GM23248 (cell line): ENCODE measurements at regions not wholly inside any gene's neighbourhood (a gene's known extent, or its start where the extent isn't known, plus 50 kb on each side); places are given as distances from the start of the nearest gene placed in this dataset.

ENCODE experiments used
- EZH2 ChIP-seq: fragments of 200-600 bp; sonication (generic); IDR thresholded peaks from 2 replicates; pipeline ENCODE4 v1.6.1; 2018; ENCODE audit warnings: antibody characterized with exemption, mild to moderate bottlenecking; ENCODE audit not compliant: insufficient read depth, poor library complexity, severe bottlenecking
- EZH2phosphoT487 ChIP-seq: fragments of 200-600 bp; sonication (generic); IDR thresholded peaks from 2 replicates; pipeline ENCODE4 v1.6.1; 2018; ENCODE audit warnings: antibody characterized with exemption, moderate library complexity, mild to moderate bottlenecking, low read depth; ENCODE audit not compliant: insufficient read depth

- TF ChIP-seq EZH2, result no peak
- TF ChIP-seq EZH2phosphoT487, result no peak
These were observed 85.2 kb upstream of the NPVF start for GRCh38 chr7:25313526-25313925.
